ENCODE measurements at regions not wholly inside any gene's neighbourhood (a gene's known extent, or its start where the extent isn't known, plus 50 kb on each side); places are given as distances from the start of the nearest gene placed in this dataset.

DNA sequence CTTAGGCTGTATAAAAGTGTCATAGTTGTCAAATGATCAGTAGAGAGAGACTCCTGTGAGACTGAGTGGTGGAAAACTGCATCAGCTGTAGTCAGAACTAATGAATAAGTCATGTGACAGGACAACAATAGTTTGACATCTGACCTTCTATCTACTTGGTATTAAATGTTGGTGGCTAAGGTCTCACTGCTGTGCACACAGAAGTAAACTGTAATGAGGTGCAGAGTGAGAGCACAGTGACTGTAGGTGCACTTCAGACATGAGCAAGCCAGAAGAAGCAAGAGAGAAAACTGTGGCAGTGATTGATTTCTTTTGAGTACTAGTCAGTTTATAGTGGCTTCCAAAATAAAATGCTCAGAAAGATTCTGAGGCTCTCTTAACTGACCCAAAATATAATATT is 803.6 kb downstream of the RAPGEF2 start:
- H3K36me3 ChIP-seq (ENCODE audit: control insufficient read depth in 2 of 4, insufficient read depth in 4 of 4, low read length in 3 of 4): no peaks in the 10 kb centered on the region
- H2BK120ac ChIP-seq (replicated peaks; ENCODE audit: low read depth, low read length): no peak overlapping the region

More for the DNA sequence above, 803.6 kb downstream of the RAPGEF2 start:
- Histone ChIP-seq H3K4ac (replicated peaks; ENCODE audit: insufficient read length, low read depth, low read length) (no peak overlapping the region), H2AK5ac (ENCODE audit: low read depth, low read length) (no peak overlapping the region), H2BK20ac (ENCODE audit: low read length) (no peak overlapping the region), H2AFZ (ENCODE audit: low read length) (no peak overlapping the region), H4K5ac (ENCODE audit: insufficient read length, low read depth, low read length) (no peak overlapping the region), H3K27me3 (replicated peaks in 1 of 4; ENCODE audit: control insufficient read depth in 3 of 4, extremely low read depth in 1 of 4, insufficient read depth in 3 of 4, low read length in 3 of 4) (no peaks in the 10 kb centered on the region), H3K18ac (ENCODE audit: extremely low read depth, low read length) (no peak overlapping the region), H3K23ac (ENCODE audit: insufficient read length) (no peak overlapping the region), H3K4me1 (replicated peaks in 1 of 4; ENCODE audit: control insufficient read depth in 3 of 4, insufficient read depth in 4 of 4, low read length in 3 of 4) (no peaks in the 10 kb centered on the region), H2BK5ac (ENCODE audit: low read depth, low read length) (no peak overlapping the region), H3K23me2 (ENCODE audit: low read depth, low read length) (no peaks in the 10 kb centered on the region), H4K91ac (replicated peaks; ENCODE audit: insufficient read length, low read length) (no peak overlapping the region), H3K79me2 (ENCODE audit: control insufficient read depth in 1 of 2, insufficient read depth in 2 of 2, low read length in 2 of 2) (no peaks in the 10 kb centered on the region), H3K27ac (ENCODE audit: low read depth, low read length) (no peak overlapping the region), H2BK12ac (ENCODE audit: low read depth, low read length) (no peak overlapping the region), H3K4me3 (ENCODE audit: extremely low read depth in 1 of 4, insufficient read depth in 2 of 4, low read depth in 3 of 4, low read length in 4 of 4) (no peak overlapping the region), H4K8ac (ENCODE audit: extremely low read depth, insufficient read depth, low read length) (no peak overlapping the region), H3K9me3 (ENCODE audit: insufficient read depth in 2 of 2, low read depth in 1 of 2, low read length in 1 of 2) (no peaks in the 10 kb centered on the region), H3K9ac (replicated peaks in 1 of 4; ENCODE audit: extremely low read depth in 1 of 4, low read depth in 3 of 4, low read length in 3 of 4) (no peak overlapping the region), H2BK15ac (ENCODE audit: low read length) (no peak overlapping the region), H3K79me1 (ENCODE audit: low read depth, low read length) (no peaks in the 10 kb centered on the region), H3K14ac (ENCODE audit: insufficient read length) (no peak overlapping the region), H3K4me2 (ENCODE audit: insufficient read depth in 1 of 2, low read depth in 2 of 2, low read length in 2 of 2) (no peak overlapping the region), H3K56ac (replicated peaks; ENCODE audit: insufficient read length, low read depth, low read length) (no peak overlapping the region), H4K20me1 (replicated peaks in 1 of 2; ENCODE audit: control insufficient read depth in 1 of 2, insufficient read depth in 2 of 2, low read length in 2 of 2) (no peaks in the 10 kb centered on the region)
- ChIA-PET POLR2A (ENCODE audit: partially characterized antibody) (no interaction called here), CTCF (ENCODE audit: partially characterized antibody) (no interaction called here)
- TF ChIP-seq EZH2 (IDR thresholded peaks at IDR 0.05; ENCODE audit: low read depth, low read length, severe bottlenecking): no peak
- TF ChIP-seq CHD1 (IDR thresholded peaks at IDR 0.05; ENCODE audit: low read depth, low read length): no peak
- no peak for TF ChIP-seq SRF (IDR thresholded peaks at IDR 0.05; ENCODE audit: low read depth, low read length)
- TF ChIP-seq RFX5 (IDR thresholded peaks at IDR 0.05; ENCODE audit: borderline replicate concordance, low read depth, low read length): no peak
- FAIRE-seq: no peak
- no peak for DNase-seq (ENCODE audit: low read depth in 1 of 2, low spot score in 2 of 2)

All from H1 (cell line).